Kidney (tissue), 13 donors: ENCODE measurements at regions not wholly inside any gene's neighbourhood (a gene's known extent, or its start where the extent isn't known, plus 50 kb on each side); places are given as distances from the start of the nearest gene placed in this dataset.

Experiments used
- DNase-seq, 5 donors: peaks; one replicate each; pipeline ENCODE4 v3.0.0-alpha.2; 2013 to 2020
- FAIRE-seq: peaks from 2 replicates; lab custom pipeline; 2012; peaks lifted over from hg19 to GRCh38; lab: Jason Lieb, UNC
- H3K27ac ChIP-seq, 2 donors: one replicate each; pipeline ENCODE4 v1.7.0; 2013; ENCODE audit warnings: low read depth in 2 of 2, low read length in 2 of 2, inconsistent platforms in 1 of 2
- H3K27me3 ChIP-seq: one replicate; pipeline ENCODE4 v1.7.1; 2013; ENCODE audit warnings: low read length, inconsistent platforms; ENCODE audit not compliant: control insufficient read depth, insufficient read depth
- H3K36me3 ChIP-seq, 3 donors: one replicate each; pipeline versions ENCODE4 v1.7.0 to v1.7.1; 2013; ENCODE audit warnings: low read length in 3 of 3, control low read depth in 1 of 3, inconsistent platforms in 1 of 3; ENCODE audit not compliant: insufficient read depth in 3 of 3, control insufficient read depth in 2 of 3
- H3K4me1 ChIP-seq, 3 donors: one replicate each; pipeline versions ENCODE4 v1.7.0 to v1.7.1; 2013; ENCODE audit warnings: low read length in 3 of 3, inconsistent platforms in 1 of 3, low read depth in 1 of 3; ENCODE audit not compliant: control insufficient read depth in 2 of 3, insufficient read depth in 2 of 3
- H3K4me3 ChIP-seq, 3 donors: one replicate each; pipeline versions ENCODE4 v1.7.0 to v1.8.1; 2013; ENCODE audit warnings: low read length in 3 of 3, control low read depth in 1 of 3, inconsistent platforms in 1 of 3
- H3K9ac ChIP-seq, 3 donors: one replicate each; pipeline versions ENCODE4 v1.7.0 to v1.7.1; 2013; ENCODE audit warnings: low read length in 3 of 3, control low read depth in 1 of 3, inconsistent platforms in 1 of 3
- H3K9me3 ChIP-seq, 3 donors: one replicate each; pipeline versions ENCODE4 v1.7.0 to v1.7.1; 2013; ENCODE audit warnings: low read length in 3 of 3, control low read depth in 1 of 3, inconsistent platforms in 1 of 3; ENCODE audit not compliant: control insufficient read depth in 2 of 3, insufficient read depth in 1 of 3
- intact Hi-C: fragments of 100-400 bp; cut with DNase I; formaldehyde crosslinking; loops from one replicate; pipeline ENCODE4 v1.11.1; 2022
- TF ChIP-seq, protein P1 (sequence below): IDR thresholded peaks from 3 replicates; pipeline ENCODE4 v1.5.1; 2012; ENCODE audit warnings: mild to moderate bottlenecking, moderate library complexity, borderline replicate concordance; ENCODE audit not compliant: insufficient read depth; ENCODE audit errors: extremely low read depth
- donor health status: control.
- donor health status: control.
- donor health status: control.
- donor health status: control.
- donor health status: control.
- donor health status: DM: yes; HTN: yes; CAD: no.
- donor health status: Normal renal cell carcinoma (clear cell type).

DNA sequence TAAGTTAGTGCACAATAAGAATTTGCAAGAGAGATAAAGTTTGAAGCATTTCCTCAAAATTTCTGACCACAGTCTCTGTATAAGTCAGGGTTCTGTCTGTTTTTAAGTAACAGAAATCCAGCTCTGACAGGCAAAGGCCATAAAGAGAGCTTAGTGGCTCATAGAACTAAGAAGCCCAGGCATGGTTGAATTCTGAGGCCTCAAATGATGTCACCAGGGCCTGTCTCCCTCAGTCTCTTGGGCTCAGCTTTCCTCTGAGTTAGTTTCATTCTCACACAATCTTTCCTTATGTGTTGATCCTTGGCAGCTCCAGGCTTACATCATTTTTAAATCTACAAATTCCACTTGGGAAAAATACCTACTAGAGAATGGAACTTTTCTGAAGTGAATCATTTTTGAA lies 173.4 kb upstream of the ATP2B1 start:
- H3K4me3 ChIP-seq: no peak overlapping the region
- no peak for FAIRE-seq
- H3K9me3 ChIP-seq: no peaks in the 10 kb centered on the region
- H3K27me3 ChIP-seq: no peaks in the 10 kb centered on the region
- DNase-seq: peak in 1 of 5 donors; percentile 13
- H3K4me1 ChIP-seq: peaks cover 0 to under 1% (median 0%) of the 10 kb centered on the region in 3 donors
- intact Hi-C loops: no loop called here
- H3K9ac ChIP-seq: no peak overlapping the region
- H3K27ac ChIP-seq: no peak overlapping the region
- TF ChIP-seq, protein P1, sequence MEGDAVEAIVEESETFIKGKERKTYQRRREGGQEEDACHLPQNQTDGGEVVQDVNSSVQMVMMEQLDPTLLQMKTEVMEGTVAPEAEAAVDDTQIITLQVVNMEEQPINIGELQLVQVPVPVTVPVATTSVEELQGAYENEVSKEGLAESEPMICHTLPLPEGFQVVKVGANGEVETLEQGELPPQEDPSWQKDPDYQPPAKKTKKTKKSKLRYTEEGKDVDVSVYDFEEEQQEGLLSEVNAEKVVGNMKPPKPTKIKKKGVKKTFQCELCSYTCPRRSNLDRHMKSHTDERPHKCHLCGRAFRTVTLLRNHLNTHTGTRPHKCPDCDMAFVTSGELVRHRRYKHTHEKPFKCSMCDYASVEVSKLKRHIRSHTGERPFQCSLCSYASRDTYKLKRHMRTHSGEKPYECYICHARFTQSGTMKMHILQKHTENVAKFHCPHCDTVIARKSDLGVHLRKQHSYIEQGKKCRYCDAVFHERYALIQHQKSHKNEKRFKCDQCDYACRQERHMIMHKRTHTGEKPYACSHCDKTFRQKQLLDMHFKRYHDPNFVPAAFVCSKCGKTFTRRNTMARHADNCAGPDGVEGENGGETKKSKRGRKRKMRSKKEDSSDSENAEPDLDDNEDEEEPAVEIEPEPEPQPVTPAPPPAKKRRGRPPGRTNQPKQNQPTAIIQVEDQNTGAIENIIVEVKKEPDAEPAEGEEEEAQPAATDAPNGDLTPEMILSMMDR: no peak
- H3K36me3 ChIP-seq: no peaks in the 10 kb centered on the region

DNA sequence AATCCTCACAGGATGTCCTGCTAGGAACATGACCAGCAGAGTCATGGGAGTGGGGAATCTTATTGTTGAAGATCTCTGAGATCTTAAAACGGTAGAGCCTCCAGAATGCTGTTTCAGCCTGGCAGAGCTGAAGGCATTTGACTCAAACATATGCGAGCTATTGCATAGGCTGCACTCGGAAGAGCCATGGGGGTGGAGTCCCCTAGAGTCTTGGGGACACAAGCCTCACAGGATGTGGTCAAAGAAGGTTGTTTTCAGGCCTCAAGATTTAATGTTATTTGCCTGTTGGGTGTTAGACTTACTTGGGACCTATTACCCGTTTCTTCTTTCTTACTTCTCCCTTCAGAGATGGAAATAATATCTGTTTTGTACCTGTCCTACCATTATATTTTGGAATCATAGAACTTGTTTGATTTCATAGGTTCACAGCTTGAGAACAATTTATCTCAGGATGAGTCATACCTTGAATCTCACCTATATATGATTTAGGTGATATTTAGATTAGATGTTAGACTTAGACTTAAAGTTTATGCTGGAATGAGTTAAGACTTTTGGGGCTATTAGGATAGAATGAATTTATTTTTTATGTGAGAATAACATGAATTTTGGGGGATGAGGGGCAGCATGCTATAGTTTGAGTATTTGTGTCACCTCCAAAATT lies 172.2 kb upstream of the ATP2B1 start:
- Histone ChIP-seq H3K4me3 (no peak overlapping the region), H3K27me3 (no peaks in the 10 kb centered on the region), H3K9me3 (no peaks in the 10 kb centered on the region), H3K9ac (no peak overlapping the region), H3K36me3 (no peaks in the 10 kb centered on the region), H3K27ac (no peak overlapping the region), H3K4me1 (peaks cover 0 to 2% (median 0%) of the 10 kb centered on the region in 3 donors)
- TF ChIP-seq, protein P1: no peak
- no peak for DNase-seq
- FAIRE-seq: no peak
- intact Hi-C loops: no loop called here

DNA sequence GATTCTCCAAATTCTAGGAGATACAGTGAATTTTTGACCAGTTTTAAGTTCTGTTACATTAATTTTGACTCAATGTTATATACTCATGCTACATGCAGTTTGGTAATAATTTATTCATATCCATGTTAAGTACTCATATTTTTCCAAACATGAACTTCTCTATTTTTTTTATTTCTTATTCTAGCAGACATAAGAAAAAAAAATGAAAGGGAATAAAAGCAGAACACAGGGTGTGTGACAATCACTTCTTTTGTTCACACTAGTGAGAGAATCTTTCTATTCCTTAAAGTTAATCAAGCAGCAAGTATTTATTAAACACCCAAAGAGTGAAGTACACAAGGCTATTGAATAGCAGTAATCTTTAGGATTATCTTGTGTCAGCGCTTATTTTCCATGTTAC lies 171.1 kb upstream of the ATP2B1 start:
- DNase-seq (no peak), FAIRE-seq (no peak)
- TF ChIP-seq, protein P1: no peak
- Histone ChIP-seq H3K9me3 (no peaks in the 10 kb centered on the region), H3K4me1 (peaks cover 0 to 2% (median 0%) of the 10 kb centered on the region in 3 donors), H3K36me3 (no peaks in the 10 kb centered on the region), H3K9ac (no peak overlapping the region), H3K27me3 (no peaks in the 10 kb centered on the region), H3K4me3 (no peak overlapping the region), H3K27ac (no peak overlapping the region)
- intact Hi-C loops: no loop called here

DNA sequence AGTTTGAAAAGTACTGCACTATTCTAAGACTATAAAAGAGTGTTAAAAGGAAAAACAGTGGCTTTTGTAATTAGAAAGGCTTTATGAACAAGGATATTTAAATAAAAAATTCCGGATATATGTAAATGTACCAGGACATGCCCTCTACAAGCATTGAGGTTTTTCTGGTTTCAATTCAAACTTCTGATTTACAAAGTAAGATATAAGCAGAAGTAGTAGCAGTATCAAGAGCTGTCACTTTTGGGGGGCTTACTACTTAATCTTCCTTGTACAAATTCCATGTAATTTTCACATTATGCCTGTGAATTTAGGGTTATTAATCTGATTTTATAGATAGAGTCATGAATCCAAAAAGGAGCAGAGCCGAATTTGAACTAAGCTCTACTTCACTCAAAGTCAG lies 170.3 kb upstream of the ATP2B1 start:
- Histone ChIP-seq H3K9ac (no peak overlapping the region), H3K4me3 (no peak overlapping the region), H3K36me3 (no peaks in the 10 kb centered on the region), H3K9me3 (no peaks in the 10 kb centered on the region), H3K27me3 (no peaks in the 10 kb centered on the region), H3K27ac (no peak overlapping the region), H3K4me1 (peaks cover 0 to 2% (median 0%) of the 10 kb centered on the region in 3 donors)
- intact Hi-C loops: no loop called here
- DNase-seq: no peak
- TF ChIP-seq, protein P1: no peak
- FAIRE-seq: no peak
